HG03432 (cell line): ENCODE measurements at regions not wholly inside any gene's neighbourhood (a gene's known extent, or its start where the extent isn't known, plus 50 kb on each side); places are given as distances from the start of the nearest gene placed in this dataset.
"Not testable (repeated sequence)": the region's sequence is repeated elsewhere in the genome, so short reads cannot be mapped to it uniquely, and the experiment has no call there.

Experiments
- ATAC-seq: cut with Tn5 transposase; IDR thresholded peaks from one replicate; pipeline ENCODE4 v1.9.1; 2021; ENCODE audit warnings: mild to moderate bottlenecking, moderate library complexity; ENCODE audit not compliant: unreplicated experiment

DNA sequence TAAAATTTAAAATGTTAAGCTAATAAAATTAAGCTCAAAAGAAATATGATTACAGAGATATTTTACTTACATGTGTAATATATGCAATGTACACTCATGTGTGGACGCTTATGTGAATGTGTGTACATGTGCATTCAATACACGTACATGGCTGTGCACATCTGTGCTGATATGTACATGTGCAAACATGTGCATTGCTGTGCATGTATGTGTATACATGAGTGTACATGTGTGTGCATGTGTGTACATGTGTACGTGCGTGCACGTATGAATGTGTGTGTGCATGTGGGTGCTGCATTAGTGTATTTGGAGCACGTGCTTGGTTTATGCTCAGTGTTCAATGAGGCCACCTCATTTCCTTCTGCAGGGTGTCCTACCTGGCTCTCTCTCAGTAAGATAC lies 88.2 kb upstream of the TMEM18 start:
- no peak for ATAC-seq

DNA sequence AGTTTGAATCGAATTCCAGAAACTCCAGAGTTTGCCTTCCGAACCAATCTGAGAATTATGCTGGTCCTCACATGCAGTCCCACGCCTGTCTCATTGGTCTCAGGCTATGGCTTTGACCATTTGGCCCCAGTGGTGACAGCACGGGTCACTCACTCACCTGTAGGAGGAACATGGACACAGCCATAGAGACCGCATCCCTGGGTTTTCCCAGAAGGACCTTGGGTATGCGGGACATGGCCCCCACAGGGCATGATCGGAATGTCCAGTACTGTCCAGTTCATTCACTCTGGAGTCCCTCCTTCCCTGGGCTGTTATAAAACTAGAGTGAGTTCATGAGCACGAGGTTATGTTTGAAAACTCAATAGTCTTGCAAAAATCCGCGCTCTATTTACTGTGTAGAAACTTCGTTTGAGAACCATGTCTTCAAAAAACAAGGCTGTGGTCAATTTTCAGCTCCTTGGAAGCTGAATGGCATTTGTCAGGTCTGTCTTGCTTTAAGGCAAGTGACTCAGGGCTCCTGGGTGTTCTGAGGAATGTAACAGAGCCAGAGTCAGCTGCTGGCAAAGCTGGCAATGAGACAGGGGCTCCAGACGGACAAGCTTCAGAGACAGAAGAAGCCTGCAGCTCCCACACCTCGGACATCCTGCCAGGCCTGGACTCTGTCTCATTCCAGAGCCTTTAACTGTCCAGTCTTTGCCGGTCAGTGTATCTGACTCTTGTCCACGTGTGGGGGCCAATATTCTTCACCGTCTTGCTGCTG lies 86.7 kb upstream of the TMEM18 start:
- ATAC-seq, result no peak

DNA sequence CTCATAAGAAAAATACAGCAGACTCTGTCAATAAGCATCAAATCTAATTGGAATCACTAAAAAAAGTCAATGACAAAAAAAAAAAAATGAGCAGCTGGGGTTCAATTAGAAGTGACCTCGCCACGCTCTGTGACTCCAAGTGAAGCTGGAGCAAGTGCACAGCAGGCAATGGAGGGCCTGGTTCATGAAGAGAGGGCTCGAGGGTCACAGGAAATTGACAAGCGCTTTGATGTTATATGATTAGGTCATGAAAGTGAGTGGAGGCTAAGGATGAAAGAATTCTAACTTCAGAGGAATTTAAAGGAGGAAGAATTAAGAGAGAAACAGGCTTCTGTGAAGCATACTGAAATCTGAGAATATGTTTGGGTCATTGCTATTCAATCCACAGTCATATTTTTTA lies 85.4 kb upstream of the TMEM18 start:
- ATAC-seq, result no peak

DNA sequence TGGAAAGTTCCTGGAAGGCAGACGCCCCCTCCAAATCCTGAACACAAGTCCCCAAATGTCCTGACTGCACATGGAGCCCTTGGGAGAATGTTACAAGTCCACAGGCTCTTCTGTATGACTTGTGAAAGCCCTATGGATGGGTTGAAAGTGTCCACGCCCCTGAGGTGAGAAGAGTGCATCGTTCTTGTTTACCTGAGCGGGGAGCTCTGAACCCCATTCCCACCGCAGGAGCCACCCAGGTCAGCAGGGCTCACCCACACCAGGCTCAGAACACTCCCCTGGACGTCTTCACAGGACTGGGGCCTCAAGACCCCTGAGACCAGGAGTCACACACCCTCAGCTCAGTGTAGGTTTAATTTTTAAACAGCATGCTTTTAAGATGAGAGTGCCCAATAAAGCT lies 84.2 kb upstream of the TMEM18 start:
- ATAC-seq, result no peak

DNA sequence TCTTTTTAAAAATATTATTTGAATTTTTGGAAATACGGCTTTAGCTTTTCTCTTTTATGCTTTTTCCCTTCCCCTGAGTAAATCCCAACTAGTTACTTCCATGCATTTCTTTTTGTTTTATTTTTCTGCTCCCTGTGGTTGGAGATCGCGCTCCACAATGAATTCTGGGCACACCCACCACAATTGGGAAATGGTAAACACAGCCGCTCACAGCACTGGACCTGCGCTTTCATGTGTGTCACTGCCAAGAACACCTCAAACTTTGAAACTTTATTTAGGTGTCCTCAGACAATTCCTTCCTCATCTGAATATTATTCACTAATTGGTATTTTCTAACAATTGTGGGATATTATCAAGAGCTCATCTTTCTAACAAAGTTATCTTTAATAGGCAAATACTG lies 82.8 kb upstream of the TMEM18 start:
- no peak for ATAC-seq

DNA sequence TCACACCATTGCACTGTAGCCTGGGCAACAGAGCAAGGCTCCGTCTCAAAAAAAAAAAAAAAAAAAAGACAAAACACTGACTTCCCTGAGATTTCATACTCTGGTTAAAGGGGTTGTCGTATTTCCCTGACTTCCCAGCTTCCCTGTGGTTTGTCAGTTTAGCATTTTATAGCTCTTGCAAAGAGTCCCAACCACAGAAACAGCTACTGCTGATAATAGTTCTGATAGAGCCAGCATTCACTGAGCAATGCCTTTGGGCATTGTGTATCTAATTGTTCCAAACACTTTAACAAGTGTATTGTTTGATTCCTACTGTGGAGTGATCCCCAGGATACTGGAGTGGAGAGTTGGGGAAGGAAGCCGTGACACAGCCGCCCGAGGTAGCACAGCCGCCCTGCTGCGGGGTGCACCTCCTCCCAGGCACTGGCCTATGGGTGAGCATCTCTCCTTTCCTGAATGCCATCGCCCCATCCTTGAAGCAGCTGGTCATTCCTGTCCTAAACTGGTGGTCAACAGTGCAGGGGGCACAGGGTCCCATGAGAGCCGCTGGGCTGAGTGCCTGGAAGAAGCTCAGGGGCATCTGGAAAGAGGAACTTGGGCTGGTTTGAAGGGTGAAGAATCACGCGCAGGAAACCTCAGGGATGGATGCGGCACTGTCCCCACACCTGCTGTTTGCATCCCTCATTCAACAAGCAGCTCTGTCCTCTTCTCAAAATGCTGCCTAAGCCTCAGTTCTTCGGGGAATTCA lies 81.0 kb upstream of the TMEM18 start:
- no peak for ATAC-seq

DNA sequence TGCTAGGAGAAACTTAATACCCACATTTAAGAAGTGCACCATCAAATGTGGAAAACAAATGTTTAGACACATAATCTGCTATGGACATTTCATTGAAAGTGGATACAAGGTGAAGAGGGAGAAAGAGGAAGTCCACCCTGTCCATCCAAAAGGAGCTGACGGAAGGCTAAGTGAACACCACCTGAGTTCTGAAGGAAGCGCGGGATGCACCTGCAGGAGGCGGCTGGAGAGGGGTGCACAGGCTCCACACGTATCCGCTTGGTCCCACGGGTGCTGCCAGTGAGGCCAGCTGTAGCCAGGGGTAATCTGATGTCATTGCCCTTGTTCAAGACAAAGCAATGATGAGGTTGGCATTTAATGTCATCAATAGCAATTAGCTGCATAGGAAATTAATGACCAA lies 75.9 kb upstream of the TMEM18 start:
- no peak for ATAC-seq

DNA sequence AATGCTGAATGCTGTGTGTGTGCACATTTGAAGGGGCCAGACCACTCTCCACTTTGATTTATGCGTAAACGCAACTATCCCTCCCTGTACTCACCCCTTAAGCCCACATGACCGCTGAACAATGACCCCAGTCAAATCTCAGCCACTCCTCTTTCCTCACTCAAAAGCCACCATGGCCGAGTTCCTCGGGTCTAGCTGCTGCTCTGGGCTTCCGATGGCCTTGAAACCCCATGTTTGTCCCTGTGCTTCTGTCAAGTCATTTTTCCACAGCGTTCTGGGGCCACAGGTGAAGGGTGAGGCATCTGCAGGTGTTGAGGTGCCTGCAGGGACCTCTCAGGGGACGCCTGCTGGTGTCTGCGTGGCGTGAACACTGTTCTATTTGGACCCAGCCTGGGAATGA lies 74.3 kb upstream of the TMEM18 start:
- ATAC-seq, result no peak

DNA sequence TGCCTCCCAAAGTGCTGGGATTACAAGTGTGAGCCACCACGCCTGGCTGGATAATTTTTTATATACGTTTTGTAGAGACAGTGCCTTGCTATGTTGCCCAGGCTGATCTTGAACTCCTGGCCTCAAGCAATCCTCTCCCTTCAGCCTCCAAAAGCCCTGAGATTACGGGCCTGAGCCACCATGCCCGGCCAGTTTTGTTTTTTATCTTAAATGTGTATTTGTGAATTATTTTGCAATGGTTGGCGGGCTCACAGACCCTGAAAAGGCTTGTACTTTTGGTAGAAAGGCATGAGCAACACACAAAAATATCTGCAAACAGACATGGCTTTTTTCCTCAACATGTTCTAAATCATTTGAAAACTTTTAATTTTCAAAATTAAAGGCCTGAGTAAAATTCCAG lies 73.4 kb upstream of the TMEM18 start:
- no peak for ATAC-seq

DNA sequence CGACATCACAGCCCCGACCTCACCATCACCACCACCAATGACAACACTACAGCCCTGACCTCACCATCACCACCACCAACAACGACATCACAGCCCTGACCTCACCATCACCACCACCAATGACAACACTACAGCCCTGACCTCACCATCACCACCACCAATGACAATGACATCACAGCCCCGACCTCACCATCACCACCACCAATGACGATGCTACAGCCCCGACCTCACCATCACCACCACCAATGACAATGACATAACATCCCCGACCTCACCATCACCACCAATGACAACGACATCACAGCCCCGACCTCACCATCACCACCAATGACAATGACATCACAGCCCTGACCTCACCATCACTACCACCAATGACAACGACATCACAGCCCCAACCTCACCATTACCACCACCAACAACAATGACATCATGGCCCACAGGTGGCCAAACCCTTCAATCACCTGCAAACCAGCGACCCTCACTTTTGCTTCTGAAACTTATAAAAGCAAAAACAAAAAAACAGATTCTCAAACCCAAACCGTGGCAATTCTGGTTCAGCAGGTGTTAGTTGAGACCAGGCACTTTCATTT lies 70.7 kb upstream of the TMEM18 start:
- no peak for ATAC-seq

DNA sequence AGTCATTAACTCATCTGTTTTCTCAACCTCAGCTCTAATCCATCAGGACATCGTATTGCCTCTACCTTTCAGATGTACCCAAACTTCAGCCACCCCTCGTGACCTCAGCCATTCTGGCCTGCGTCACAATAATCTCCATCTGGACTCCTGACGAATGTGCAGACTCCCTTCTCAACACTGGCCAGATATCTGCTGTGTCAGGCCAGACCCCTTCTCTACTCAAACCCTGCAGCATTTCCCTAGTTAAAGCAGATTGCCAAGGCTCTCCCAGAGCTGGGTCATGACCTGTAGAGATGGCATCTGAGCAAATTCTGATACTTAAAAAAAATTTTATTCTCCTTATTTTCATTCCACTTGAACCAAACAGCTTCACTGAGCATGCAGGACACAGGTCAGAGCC lies 69.5 kb upstream of the TMEM18 start:
- no peak for ATAC-seq

DNA sequence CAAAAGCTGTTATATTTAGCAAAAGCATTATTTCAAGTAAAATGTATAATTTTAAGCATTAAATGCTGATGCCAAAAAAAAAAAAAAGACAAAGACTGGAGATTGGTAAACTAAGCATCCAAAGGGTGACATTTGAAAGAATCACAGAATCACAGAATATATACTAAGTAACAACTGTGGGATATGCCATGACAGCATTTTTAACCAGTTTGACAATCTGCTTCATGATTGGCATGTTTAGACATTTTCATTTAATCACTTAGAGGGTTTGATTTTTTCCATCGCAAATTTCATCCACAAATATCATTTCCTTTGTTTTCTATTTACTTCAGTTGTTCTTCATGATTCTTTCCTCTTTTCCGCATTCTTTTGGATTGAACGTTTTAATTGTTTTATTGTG lies 66.9 kb upstream of the TMEM18 start:
- ATAC-seq, result no peak

DNA sequence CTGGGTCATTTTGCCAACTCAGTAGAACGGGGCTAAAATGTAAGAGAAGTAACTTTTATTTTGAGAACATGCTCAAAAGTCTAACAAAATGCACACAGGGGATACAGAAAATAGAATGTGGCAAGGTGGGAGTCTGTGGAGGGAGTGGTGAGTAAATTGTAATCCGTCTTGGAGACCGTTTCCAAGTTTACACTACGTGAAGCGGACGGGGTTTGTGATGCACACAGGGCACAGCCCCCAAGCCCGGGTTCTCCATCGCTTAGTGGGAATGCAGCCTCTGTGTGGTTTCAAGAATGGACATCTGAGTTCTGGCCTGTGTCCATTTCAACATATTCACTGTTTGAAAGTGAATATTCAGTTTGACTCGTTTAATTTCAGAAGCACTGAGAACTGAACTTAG lies 65.0 kb upstream of the TMEM18 start:
- no peak for ATAC-seq

DNA sequence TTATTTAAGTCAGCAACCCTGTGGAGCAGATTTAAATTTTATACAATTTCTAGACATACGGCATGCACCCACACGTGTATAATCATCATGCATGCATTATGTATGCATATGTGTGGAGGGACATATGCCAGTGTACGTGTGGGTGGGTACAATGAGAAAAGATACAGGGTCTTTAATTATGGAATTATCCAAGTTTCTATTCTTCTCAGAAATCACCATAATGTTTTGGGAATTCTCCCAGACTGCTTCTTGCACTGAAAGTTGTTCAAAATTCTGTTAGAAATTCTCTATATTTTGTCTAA lies 63.9 kb upstream of the TMEM18 start:
- ATAC-seq, result no peak

DNA sequence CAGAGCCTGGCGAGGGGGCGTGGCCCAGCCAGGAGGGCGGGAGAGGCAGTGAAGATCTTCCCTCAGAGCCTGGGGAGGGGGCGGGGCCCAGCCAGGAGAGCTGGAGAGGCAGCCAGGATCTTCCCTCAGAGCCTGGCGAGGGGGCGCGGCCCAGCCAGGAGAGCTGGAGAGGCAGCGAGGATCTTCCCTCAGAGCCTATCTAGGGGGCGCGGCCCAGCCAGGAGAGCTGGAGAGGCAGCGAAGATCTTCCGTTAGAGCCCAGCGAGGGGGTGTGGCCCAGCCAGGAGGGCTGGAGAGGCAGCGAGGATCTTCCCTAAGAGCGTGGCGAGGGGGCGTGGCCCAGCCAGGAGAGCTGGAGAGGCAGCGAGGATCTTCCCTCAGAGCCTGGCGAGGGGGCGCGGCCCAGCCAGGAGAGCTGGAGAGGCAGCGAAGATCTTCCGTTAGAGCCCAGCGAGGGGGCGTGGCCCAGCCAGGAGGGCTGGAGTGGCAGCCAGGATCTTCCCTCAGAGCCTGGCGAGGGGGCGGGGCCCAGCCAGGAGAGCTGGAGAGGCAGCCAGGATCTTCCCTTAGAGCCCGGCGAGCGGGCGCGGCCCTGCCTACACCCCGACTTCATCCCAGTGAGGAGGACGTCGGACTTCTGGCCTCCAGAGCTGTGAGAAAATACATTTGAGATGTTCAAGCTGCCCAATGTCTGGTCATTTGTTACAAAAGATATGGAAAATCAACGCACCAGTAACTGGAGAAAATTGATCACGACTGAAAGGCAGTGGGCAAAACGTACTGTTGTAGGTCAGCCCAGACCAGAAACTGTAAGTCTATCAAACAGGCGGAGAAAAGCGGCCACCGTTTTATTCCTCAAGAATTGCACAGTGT lies 63.4 kb upstream of the TMEM18 start:
- not testable (repeated sequence) for ATAC-seq

DNA sequence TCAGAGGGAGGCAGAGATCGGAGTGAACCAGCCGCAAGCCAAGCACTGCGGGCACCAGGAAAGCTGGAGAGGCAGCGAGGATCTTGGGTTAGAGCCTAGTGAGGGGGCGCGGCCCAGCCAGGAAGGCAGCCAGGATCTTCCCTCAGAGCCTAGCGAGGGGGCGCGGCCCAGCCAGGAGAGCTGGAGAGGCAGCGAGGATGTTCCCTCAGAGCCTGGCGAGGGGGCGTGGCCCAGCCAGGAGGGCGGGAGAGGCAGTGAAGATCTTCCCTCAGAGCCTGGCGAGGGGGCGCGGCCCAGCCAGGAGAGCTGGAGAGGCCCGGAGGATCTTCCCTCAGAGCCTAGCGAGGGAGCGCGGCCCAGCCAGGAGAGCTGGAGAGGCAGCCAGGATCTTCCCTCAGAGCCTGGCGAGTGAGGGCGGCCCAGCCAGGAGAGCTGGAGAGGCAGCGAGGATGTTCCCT lies 62.7 kb upstream of the TMEM18 start:
- not testable (repeated sequence) for ATAC-seq

DNA sequence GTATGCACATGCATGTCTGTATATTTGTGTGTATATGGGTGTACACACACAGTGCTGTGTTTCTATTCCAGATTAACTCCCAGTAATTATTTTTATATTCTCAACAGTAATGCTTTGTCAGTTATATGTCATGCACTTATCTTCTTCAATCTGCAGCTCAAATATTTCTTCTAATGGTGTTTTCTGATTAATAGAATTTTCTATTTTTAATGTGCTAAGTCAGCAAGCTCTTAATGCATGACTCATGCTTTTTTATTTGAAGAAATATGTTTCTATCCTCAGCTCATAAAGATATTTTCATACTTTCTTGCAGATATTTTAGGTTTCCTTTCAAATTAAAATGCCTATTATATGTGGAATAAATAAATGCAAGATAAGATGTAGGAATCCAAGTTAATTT lies 59.7 kb upstream of the TMEM18 start:
- ATAC-seq, result no peak

DNA sequence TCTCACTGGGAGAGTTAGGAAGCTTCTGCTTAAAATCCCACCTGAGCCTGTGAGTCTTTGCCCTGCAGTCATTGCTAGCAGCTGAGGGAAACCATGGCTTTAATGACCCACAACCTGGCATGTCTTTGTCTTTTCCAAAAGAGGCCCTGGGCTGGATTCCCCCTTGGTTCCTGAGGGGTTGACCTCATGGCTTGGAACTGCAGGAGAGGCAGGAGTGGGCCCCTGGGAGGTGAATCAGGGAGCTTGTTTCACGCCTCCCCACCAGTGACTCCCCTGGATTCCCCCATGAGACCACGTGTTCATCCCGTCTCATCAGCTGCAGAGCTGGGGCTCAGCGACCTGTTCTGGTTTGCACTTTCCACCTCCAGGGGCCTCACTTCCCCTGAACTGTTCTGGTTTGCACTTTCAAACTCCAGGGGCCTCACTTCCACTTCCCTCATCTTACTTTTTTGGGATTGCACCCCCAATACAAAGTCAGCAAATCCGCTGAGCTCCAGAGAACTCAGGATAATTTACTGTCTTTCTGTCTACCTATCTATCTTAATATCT lies 58.5 kb upstream of the TMEM18 start:
- peak; percentile 81 for ATAC-seq

DNA sequence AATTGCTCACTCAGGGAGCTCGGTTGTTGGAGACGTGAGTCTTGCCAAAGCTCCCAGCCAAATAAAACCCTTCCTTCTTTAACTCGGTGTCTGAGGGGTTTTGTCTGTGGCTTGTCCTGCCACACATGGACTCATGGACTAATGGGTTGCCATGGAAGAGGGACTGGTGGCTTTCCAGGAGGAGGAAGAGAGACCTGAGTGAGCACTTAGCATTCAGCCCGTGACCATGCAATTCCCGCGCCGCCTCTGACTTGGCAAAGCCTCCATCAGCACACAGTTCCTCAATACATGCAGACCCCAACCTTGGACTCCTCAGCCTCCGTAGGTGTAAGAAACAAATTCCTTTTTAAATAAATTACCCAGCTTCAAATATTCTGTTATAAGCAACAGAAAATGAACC lies 57.3 kb upstream of the TMEM18 start:
- ATAC-seq, result no peak

DNA sequence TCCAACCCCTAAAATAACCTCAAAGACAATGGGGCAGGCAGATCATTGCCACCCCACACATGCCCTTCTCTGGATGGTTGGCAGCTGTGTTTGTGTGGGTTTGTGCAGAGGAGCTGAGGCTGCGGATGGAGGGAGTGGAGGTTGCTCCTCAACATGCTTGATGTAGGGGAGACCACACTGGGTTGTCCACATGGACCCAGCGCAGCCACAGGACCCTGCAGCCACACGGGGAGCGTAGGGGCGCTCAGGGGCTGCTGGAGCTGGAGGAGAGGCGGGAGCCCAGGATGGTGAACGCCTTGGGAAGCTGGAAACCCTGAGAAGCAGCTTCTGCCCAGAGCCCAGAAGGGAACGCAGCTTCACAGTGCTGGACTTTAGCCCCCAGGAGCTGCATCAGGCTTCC lies 56.3 kb upstream of the TMEM18 start:
- no peak for ATAC-seq

DNA sequence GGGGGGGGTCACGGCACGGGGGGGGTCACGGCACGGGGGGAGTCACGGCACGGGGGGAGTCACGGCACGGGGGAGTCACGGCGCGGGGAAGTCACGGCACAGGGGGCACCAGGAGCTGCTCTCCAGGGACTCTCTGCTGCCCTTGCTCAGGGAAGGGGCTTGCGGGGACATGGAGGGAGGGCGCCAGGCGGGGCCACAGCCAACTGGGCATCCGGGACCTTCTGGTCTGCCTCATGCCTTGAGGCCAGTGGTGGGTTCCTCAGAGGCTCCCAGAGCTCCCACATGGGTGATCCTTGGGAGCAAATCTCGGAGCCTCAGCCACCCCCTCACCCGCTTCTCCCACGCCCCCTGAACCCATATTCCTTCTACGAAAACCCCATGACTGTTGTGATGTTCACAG lies 55.8 kb upstream of the TMEM18 start:
- no peak for ATAC-seq
